ENCODE measurements at regions not wholly inside any gene's neighbourhood (a gene's known extent, or its start where the extent isn't known, plus 50 kb on each side); places are given as distances from the start of the nearest gene placed in this dataset.

GRCh38 chr9:614431-614830 lies 227.1 kb upstream of the DMRT1 start:
- TF ChIP-seq CTCF (IDR thresholded peaks at IDR 0.05) (no peak), ZFP36 (IDR thresholded peaks at IDR 0.05; ENCODE audit: borderline replicate concordance, partially characterized antibody) (no peak), POLR2A (IDR thresholded peaks at IDR 0.05; ENCODE audit: low read length) (no peak), MAZ (IDR thresholded peaks at IDR 0.05; ENCODE audit: borderline replicate concordance, low read depth, low read length) (no peak), MAX (IDR thresholded peaks at IDR 0.05) (no peak), REST (IDR thresholded peaks at IDR 0.05) (no peak), HOXA7 (CRISPR knock-in tag; IDR thresholded peaks at IDR 0.05) (no peak), ELK1 (IDR thresholded peaks at IDR 0.05; ENCODE audit: low read depth, low read length) (no peak), EP300 (IDR thresholded peaks at IDR 0.05) (no peak), HDAC2 (IDR thresholded peaks at IDR 0.05) (no peak), FOSL2 (IDR thresholded peaks at IDR 0.05) (no peak), FOSL2 (CRISPR knock-in tag; IDR thresholded peaks at IDR 0.05) (no peak), SMC3 (IDR thresholded peaks at IDR 0.05) (no peak), EHMT2 (IDR thresholded peaks at IDR 0.05; ENCODE audit: low read depth) (no peak)

Measured in A549 (cell line).